NCI-H1930 (cell line): ENCODE measurements at regions not wholly inside any gene's neighbourhood (a gene's known extent, or its start where the extent isn't known, plus 50 kb on each side); places are given as distances from the start of the nearest gene placed in this dataset.
A peak's percentile ranks its signal among the peaks of the same experiment; 100 is the strongest.

ENCODE experiments used
- DNase-seq, 2 experiments: peaks; one replicate each; lab custom pipeline; 2025; lab: John Stamatoyannopoulos, UW

- DNase-seq, result no peak
Measured at GRCh38 chr17:72520665-72521303, 400.0 kb downstream of the SOX9 start.

- no peak for DNase-seq
Measured at GRCh38 chr17:72523491-72523890, 402.7 kb downstream of the SOX9 start.

- no peak for DNase-seq
Measured at GRCh38 chr17:72525225-72526015, 404.6 kb downstream of the SOX9 start.

- no peak for DNase-seq
Measured at GRCh38 chr17:72526769-72527168, 405.9 kb downstream of the SOX9 start.

- DNase-seq, result no peak
Measured at GRCh38 chr17:72527789-72528188, 407.0 kb downstream of the SOX9 start.

- no peak for DNase-seq
Measured at GRCh38 chr17:72528683-72529082, 407.9 kb downstream of the SOX9 start.

- DNase-seq, result peak in 1 of 2 experiments; percentile 11
Measured at GRCh38 chr17:72529386-72529785, 408.6 kb downstream of the SOX9 start.

- no peak for DNase-seq
Measured at GRCh38 chr17:72530454-72530853, 409.6 kb downstream of the SOX9 start.

- DNase-seq, result no peak
Measured at GRCh38 chr17:72531729-72532128, 410.9 kb downstream of the SOX9 start.

- DNase-seq, result no peak
Measured at GRCh38 chr17:72534265-72534664, 413.4 kb downstream of the SOX9 start.

GRCh38 chr17:72534776-72535175, 414.0 kb downstream of the SOX9 start:
- no peak for DNase-seq

GRCh38 chr17:72535346-72535745, 414.5 kb downstream of the SOX9 start:
- no peak for DNase-seq

GRCh38 chr17:72535779-72536178, 415.0 kb downstream of the SOX9 start:
- no peak for DNase-seq

- DNase-seq, result no peak
Measured at GRCh38 chr17:72536788-72537187, 416.0 kb downstream of the SOX9 start.

- no peak for DNase-seq
Measured at GRCh38 chr17:72538443-72538842, 417.6 kb downstream of the SOX9 start.

- DNase-seq, result no peak
Measured at GRCh38 chr17:72538901-72539352, 418.1 kb downstream of the SOX9 start.

- peak; percentile 43 to 61 for DNase-seq
Measured at GRCh38 chr17:72539981-72540897, 419.4 kb downstream of the SOX9 start.

- DNase-seq, result no peak
Measured at GRCh38 chr17:72542317-72542716, 421.5 kb downstream of the SOX9 start.

- DNase-seq, result no peak
Measured at GRCh38 chr17:72545766-72546165, 424.9 kb downstream of the SOX9 start.

- DNase-seq, result no peak
Measured at GRCh38 chr17:72553051-72553755, 432.4 kb downstream of the SOX9 start.

- no peak for DNase-seq
Measured at GRCh38 chr17:72554508-72554907, 433.7 kb downstream of the SOX9 start.

GRCh38 chr17:72555052-72555451, 434.2 kb downstream of the SOX9 start:
- no peak for DNase-seq
